GM19023 (cell line): ENCODE measurements at regions not wholly inside any gene's neighbourhood (a gene's known extent, or its start where the extent isn't known, plus 50 kb on each side); places are given as distances from the start of the nearest gene placed in this dataset.

ENCODE experiments used
- ATAC-seq: cut with Tn5 transposase; IDR thresholded peaks from one replicate; pipeline ENCODE4 v1.9.1; 2021; ENCODE audit warnings: mild to moderate bottlenecking, moderate library complexity; ENCODE audit not compliant: unreplicated experiment

GRCh38 chr5:13480834-13481233 lies 463.7 kb downstream of the DNAH5 start:
- no peak for ATAC-seq

DNA sequence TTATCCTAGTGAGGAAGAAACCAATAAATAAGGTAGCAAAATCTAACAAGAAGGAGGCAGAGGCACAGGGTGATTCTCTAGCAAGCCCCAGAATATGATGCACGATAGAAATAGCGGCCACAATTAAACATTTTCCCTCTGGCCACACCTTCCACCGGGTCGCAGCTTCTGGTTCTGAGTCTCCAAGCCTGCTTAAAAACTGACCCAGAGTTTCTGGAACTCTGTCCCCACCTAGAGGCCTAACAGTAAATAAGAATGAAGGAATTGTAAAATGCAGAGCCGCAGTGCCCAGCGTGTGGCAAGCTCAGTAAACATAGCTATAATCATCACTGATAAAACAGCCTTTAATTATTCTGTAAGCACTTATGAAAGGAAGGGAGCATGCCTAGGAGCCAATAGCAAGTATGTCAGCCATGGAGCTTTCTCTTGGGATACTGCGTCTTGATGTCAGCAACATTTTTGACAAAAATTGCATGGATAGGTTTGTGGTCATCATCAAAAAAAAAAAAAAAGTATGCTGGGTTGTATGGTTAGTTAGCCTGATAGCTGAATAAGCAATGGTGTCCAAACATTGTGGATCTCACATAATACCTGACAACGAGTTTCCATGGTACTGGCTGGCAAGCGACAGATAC lies 465.5 kb downstream of the DNAH5 start:
- no peak for ATAC-seq

- no peak for ATAC-seq
Observed at GRCh38 chr5:13477118-13477737, 467.3 kb downstream of the DNAH5 start.

DNA sequence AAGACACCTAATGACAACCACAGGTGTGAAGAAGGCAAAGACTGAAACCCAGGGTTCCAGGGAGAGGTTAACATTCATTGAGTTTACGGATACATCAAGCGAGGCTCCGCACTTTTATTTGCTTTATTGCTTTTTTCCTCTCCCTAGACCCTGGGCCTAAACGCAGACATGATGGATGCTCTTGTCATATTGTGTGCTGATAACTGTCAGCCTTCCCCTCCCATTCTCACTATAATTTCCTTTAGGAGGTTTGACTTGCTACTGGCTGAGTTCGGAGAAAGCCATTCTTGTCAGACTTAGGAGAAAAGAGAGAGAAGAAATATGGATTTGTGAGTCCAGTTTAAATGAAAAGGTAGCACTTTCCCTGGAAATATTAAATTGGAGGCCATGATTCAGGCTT lies 471.6 kb downstream of the DNAH5 start:
- no peak for ATAC-seq

GRCh38 chr5:13470975-13471374 lies 473.5 kb downstream of the DNAH5 start:
- ATAC-seq = no peak

DNA sequence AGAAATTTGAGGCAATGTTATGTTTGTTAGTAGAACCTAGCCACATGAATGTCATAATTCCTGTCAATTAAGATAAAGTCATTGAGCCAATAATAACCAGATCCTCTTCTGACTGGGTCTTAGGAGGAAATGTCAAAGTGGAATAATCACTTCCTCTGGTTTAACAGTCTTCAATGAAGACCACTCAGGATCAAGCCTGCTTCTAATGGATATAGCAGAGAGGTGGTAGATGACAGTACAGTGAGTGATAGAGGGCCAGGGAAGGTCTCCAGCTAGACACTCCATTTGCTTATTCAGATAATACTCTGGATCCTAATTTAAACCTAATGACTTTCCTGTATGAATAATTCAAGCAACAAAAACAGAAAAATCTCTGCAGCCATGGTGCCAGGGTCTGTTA lies 474.2 kb downstream of the DNAH5 start:
- no peak for ATAC-seq

DNA sequence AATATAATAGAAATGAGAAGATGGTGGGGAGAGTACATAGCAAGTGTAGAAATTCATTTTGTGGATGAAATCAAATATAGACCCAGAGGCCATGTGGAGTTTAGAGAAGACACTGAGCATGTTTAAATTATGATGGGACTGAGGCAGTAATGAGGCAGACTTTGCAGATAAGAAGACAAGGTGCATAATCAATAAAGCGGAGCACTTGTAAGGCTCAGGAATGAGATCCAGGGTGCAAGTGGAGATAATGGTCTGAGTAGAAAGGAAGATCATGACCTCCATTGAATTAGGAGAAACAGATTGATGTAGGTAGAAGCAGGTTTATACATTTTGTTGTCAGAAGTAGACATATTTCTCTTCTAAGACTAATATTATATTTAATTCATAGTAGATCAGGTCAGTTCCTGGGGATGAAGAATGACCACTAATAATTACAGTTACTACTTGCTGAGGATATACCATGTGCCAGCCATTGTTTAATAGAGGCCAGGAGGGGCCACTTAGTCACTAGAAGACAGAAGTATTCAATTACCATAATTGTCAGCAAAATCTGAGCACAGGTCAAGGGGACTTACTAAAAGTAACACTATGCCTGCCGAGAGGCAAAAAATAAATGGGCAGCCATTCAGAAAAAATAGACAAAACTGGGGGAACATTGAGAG lies 479.8 kb downstream of the DNAH5 start:
- ATAC-seq = no peak

- ATAC-seq = no peak
Observed at GRCh38 chr5:13460587-13460986, 483.9 kb downstream of the DNAH5 start.

DNA sequence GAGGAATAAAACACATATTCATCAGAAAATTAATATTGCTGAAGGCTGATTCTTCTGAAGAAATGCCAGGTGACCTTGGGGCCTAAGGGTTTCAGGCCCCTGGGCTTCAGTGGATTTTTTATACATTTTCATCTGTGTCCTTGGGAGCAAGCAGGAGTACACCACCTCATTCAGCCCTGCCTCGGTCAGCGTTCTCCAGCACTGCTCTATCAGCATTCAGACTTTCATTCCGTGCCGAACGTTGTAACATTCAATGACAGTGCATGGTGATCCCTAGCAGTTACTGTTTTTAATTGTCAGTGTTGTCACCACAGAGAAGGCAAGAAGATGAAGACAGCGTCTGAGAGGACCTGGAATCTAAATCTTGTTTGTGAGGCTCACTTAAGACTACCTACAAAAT lies 490.4 kb downstream of the DNAH5 start:
- ATAC-seq = no peak

DNA sequence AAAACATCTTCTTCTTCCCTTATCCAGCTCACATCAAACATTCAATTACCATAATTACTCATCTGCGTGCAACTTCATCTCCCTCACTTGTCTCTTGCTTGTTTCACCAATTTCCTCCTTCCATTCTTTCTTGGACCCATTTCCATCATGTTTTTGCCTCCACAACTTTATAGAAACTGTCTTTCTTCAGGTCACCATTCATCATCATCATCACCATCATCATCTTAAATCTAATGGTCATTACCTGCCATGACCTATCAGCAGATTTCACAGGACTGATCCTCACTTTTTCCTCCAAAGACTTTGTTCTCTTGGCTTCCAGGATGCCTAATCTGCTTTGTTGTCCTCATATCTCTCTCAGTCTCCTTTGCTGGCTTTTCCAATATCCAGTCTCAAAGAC lies 495.6 kb downstream of the DNAH5 start:
- ATAC-seq = no peak

DNA sequence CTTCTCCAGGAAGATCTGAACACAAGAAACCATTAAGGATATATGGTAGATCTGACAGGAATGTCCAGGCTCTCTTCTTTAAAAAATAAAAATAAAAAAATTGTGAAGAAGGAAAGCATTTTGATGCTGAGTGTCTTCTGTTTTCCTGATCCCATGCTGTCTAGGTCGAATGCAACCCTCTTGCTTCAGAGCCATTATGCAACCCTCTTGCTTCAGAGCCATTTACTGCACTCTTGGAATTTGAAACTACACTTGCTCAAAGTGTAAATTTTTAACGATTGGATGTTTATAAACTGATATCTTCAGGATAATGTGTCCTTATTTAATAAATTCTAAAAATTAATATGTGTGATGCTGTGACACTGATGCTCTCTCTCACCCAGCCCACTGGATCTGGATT lies 505.1 kb downstream of the DNAH5 start:
- ATAC-seq = no peak

GRCh38 chr5:13427827-13428557 lies 516.5 kb downstream of the DNAH5 start:
- ATAC-seq = no peak

- ATAC-seq = no peak
Observed at GRCh38 chr5:13412040-13412595, 532.4 kb downstream of the DNAH5 start.

- no peak for ATAC-seq
Observed at GRCh38 chr5:13408616-13409015, 535.9 kb downstream of the DNAH5 start.

GRCh38 chr5:13403351-13403750 lies 541.1 kb downstream of the DNAH5 start:
- no peak for ATAC-seq

DNA sequence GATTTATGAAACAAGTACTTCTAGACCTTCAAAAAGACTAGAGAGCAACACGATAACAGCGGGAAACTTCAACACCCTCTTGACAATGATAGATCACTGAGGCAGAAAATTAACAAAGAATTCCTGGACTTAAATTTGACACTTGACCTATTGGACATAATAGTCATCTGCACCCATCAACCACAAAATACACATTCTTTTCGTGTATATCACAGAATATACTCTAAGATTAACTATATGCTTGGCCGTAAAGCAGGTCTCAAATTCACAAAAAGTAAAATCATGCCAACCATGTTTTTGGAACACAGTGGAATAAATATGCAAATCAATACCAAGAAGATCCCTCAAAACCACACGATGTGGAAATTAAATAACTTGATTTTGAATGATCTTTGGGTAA lies 559.4 kb downstream of the DNAH5 start:
- ATAC-seq = no peak

DNA sequence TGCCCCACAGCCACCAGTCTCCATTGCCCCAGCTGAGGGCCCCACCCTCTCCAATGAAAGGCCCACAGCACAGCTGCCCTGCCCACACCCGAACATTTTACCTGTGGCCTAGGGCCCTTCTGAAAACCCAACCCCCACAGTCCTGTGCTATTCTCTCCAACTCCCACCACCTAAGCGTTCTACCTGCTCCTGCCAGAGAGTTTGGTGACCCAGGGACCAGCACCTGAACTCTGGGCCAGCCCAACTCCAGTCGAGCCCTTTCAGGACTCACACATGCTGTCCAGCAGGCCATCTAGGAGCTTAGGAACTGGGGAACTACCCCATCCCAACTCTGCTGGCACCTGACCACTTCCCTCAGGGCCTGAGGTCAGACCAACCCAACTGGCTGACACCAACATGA lies 562.3 kb downstream of the DNAH5 start:
- no peak for ATAC-seq

DNA sequence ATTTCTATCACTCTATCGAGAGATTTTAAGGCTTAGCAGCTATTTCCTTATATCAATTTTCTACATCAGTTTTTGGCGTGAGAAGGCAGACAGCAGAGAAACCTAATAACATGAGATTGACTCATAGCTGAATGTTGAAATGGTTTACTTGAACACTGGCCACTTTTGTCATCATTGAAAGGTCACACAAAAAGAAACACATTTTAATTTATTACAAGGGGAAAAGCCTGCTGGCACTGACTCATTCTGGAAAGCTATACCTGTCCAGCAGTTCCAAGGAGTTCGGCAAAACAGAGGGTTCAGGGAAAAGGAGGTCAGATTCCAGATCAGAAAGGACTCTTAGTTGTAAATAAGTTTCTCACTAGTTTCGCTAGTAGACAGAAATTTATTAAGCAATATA lies 566.4 kb downstream of the DNAH5 start:
- ATAC-seq = no peak

GRCh38 chr5:13359344-13359743 lies 585.1 kb downstream of the DNAH5 start:
- no peak for ATAC-seq

- ATAC-seq = no peak
Observed at GRCh38 chr5:13358342-13358741, 586.1 kb downstream of the DNAH5 start.

GRCh38 chr5:13357929-13358328 lies 586.6 kb downstream of the DNAH5 start:
- no peak for ATAC-seq

- no peak for ATAC-seq
Observed at GRCh38 chr5:13356226-13356625, 588.3 kb downstream of the DNAH5 start.
